NCI-H460 (cell line): ENCODE measurements at regions not wholly inside any gene's neighbourhood (a gene's known extent, or its start where the extent isn't known, plus 50 kb on each side); places are given as distances from the start of the nearest gene placed in this dataset.

Source experiments
- DNase-seq: peaks from one replicate; pipeline ENCODE4 v3.0.0-alpha.2; 2016; ENCODE audit warnings: low read depth; ENCODE audit errors: extremely low read depth

- no peak for DNase-seq
Measured at GRCh38 chr10:21069929-21070700, 173.0 kb upstream of the NEBL start.

DNA sequence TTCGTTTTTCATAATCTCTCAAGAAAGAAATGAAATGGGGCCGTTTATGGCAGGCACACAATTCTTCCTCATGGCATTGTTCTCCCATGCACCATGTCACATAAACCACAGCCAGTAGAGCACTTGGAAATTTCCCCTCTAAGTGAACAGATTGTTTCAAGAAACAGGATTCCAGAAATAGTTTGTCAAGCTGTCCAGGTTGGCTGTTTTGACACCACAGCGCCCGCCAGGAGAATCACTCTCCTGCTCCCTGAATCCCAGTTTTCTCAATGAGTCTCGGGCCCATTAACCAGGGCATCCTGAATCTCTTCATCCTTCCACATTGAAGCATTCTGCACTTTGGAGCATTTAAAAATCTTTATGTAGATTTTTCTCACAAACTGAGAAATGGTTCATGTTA, 172.2 kb upstream of the NEBL start:
- DNase-seq, result no peak

GRCh38 chr10:21068026-21068656, 171.0 kb upstream of the NEBL start:
- no peak for DNase-seq

DNA sequence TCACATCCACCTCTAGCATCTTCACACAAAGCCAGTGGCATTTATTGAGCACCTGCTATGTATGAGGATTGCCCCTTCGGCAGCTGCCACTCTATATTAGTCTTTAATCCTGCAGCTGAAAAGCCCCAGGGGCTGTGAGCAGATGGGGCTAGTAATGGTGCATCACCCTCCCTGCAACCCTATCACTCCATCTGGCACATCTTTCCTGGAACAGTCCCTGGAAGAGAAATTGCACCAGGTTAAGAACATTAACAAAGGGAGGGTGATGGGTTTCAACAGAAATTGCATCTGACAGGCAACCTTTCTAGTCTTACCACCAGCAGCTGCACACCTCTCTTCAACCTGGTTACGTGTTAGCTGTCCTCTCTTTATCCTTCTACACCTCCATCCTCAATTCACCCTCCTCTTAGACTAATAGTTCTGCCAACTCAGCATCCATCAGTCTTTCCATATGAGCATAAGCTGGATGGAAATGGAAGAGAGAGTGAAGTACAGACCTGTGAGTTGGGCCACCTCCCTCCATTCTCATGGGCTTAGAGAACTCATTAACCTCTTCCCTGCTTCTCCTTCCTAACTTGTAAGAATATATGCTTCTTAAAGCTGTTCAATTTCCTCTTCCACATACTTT, 168.6 kb upstream of the NEBL start:
- no peak for DNase-seq

DNA sequence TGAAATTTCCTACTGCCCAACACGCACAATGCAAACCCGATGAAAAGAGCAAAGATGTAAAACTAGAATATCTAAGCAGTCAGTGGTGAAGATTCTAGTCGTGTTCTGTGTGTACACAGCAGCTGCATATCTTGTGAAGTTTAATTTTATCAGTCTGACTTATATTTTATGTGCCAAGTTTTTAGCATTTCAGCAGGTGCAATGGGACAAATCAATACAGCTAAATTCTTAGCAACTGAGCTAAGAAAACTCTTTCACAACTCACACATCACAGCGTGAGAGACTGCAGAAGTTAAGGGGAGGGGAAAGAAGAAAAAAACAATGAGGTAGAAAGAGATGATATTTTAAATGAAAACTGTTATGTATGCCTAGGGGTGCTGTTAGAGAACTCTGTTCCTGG, 164.9 kb upstream of the NEBL start:
- DNase-seq, result no peak

- DNase-seq, result no peak
Measured at GRCh38 chr10:21061184-21061583, 164.1 kb upstream of the NEBL start.

DNA sequence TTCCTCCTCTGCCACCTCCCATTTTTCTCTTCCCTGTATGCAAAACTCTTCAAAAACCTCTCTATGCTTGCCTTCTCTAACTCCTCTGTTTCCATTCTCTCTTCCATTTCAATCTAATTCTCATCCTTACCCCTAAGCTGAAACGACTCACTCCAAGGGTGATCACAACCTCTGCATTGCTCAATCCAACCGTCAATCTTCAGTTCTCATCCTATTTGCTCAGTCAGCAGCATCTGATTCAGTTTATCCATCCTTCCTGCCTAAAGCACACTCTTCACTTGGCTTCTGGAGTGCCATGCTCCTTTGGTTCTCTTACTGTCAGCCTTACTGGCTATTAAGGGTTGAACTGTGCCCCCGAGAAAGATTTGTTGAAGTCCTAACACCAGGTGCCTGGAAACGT, 163.5 kb upstream of the NEBL start:
- no peak for DNase-seq

GRCh38 chr10:21057989-21058388, 160.9 kb upstream of the NEBL start:
- DNase-seq, result no peak

DNA sequence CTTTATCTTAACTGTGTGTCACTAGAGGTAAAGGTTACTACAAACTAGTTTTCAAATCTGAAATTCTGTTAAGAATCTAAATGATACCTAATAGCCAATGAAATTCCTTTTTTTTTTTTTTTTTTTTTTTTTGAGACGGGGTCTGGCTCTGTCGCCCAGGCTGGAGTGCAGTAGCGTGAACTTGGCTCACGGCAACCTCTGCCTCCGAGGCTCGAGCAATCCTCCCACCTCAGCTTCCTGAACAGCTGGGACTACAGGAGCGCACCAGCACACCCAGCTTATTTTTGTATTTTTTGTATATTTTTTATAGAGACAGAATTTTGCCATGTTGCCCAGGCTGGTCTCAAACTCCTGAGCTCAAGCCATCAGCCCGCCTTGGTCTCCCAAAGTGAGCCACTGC, 160.3 kb upstream of the NEBL start:
- DNase-seq, result no peak

DNA sequence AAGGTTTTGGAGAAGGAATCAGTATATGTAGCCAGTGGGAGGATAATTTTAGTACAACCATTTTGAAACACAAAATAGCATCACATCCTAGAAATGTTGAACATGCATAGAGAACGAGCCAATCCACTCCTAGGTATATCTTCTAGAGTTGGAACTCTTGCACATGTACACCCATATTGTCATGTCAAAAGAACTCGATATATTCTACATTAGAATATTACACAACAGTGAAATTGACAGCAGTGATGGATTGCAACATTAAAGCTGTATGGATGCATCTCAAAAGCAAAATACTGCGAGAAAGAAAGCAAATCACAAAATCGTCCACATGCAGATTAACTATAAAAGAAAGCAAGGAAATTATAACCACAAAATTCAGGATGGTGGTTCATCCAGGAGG, 159.3 kb upstream of the NEBL start:
- DNase-seq, result no peak

DNA sequence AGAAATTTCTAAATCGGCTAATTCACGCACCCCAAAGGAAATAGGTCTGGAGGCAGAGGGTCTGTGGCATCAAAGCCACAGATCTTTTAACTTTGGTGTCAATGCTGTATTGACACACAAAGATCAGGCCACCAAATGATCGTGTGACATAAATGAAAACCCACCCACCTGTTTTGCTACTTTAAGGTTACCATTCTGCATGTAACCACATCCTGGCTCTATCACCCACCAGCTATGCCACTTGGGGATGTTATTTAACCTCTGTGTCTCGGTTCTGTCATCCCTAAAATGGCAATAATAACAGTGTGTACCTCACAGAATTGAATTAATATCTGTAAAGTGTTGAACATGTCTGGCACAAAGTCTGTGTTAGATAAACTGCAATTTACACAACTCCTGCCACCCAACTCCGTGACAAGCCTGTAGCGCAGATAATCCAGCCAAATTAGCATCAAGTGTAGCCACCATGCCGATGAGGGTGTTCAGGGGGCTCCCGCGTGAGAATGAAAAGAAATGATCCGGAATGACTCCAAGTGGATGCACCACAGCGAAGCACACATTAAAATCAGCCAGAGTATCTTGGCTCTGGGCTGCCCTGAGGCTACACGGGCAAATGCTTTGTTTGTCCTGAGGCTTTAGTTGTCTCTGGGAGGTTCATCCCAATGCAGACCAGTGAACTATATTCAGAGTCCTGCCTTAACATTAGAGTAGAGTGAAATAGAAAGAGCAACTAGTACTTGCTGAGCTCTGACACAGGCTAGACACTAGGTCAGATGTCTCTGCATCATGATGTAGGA, 158.4 kb upstream of the NEBL start:
- DNase-seq, result no peak

DNA sequence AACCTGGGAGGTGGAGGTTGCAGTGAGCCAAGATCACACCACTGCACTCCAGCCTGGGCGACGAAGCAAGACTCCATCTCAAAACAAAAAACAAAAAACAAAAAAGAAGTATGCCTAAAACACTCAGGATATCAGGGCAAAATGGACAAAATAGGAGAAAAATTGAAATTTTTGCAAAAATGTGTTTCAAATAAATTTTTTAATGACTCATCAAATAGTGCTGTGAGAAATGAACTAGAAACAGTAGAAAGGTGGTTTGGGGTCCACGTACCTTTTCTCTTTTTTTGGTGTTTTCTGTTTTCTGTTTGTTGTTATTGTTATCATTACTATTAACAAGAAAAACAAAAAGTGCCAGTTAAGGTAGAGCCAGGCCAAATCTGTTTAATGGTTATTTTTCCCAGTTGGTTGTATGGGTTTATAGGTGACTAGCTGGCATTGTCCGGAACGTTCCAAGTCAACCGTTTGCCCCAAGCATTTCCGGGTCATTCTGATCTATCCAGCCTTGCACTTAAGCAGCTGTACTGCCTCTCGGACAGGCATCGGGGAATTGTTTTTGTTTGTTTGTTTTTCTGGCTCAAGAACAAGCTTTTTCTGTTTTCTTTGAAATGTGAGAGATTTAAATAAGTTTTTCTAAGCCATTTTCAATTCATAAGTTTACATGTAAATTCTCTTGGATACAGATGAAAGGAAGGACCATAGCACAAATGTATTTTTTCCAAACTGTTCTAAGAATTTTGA, 157.0 kb upstream of the NEBL start:
- no peak for DNase-seq

DNA sequence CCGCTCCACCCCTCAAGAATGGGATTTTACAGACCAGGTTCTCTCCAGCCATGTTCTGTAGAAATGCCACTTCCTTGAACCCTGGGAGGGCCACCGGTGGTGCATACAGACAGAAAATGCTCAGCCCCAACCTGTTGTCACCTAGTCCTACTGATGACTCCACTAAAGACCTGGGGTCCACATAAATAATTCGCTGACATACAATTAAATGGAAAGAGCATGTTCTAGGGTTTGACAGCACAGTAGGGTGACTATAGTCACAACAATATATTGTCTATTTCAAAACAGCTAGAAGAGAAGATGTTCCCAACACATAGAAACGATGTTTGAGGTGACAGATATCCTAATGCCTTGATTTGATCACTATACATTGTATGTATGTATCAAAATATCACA, 155.6 kb upstream of the NEBL start:
- DNase-seq, result no peak

GRCh38 chr10:21052072-21052708, 155.1 kb upstream of the NEBL start:
- no peak for DNase-seq

GRCh38 chr10:21049482-21049881, 152.4 kb upstream of the NEBL start:
- no peak for DNase-seq

GRCh38 chr10:21048068-21048467, 151.0 kb upstream of the NEBL start:
- DNase-seq, result peak; percentile 63

- DNase-seq, result no peak
Measured at GRCh38 chr10:21047511-21047910, 150.4 kb upstream of the NEBL start.

- DNase-seq, result no peak
Measured at GRCh38 chr10:21047096-21047495, 150.0 kb upstream of the NEBL start.

DNA sequence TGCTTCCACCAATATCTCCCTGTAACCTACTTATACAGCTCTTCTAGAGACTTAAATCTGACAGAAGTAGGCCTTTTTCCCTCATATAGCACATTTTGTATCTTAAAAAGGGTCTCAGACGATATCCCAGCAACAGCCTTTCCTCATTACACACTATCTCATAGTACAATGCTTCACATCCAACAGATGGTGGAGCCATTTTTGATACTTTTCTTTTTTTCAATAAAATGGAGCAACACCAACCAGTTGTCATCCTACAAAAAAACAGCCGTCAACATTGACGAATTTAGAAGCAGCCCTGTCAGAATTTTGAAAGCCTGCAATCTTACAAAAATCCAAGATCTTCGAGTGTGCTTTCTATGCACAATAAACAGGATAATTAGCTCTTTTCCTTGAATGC, 145.9 kb upstream of the NEBL start:
- DNase-seq, result no peak

DNA sequence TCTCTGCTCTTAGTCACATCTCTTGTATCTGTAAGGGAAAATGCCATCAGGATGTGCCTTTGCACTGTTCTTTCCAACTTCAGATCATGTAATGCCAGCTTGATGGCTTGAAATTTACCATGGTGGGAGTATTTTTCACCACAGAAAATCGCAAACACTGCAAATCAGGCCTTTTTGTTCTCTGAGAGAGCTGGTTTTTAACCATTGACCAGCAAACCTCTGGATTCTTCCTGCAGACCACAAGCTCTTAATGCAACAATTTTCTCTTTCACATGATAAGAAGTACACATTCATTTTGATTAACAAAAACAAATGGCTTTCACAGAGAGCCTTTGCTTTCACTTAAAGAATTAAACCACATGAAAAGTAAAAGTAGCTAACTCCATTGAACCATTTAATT, 145.4 kb upstream of the NEBL start:
- DNase-seq, result no peak
